Fibroblast of lung (primary cell): ENCODE measurements at regions not wholly inside any gene's neighbourhood (a gene's known extent, or its start where the extent isn't known, plus 50 kb on each side); places are given as distances from the start of the nearest gene placed in this dataset.

Source experiments
- DNase-seq, 2 donors: peaks; one replicate each; pipeline versions ENCODE4 v3.0.0 to v3.0.0-alpha.2; 2010; ENCODE audit warnings: low read depth in 2 of 2
- H2AFZ ChIP-seq: 2 replicates; pipeline ENCODE4 v1.5.1; 2012; ENCODE audit warnings: low read length, control low read depth, inconsistent platforms
- H3K27ac ChIP-seq: 2 replicates; pipeline ENCODE4 v1.5.1; 2011; ENCODE audit warnings: low read length, control low read depth; ENCODE audit not compliant: insufficient read depth
- H3K27me3 ChIP-seq: 2 replicates; pipeline ENCODE4 v1.5.1; 2011; ENCODE audit warnings: mild to moderate bottlenecking, low read length; ENCODE audit not compliant: control insufficient read depth, insufficient read depth
- H3K36me3 ChIP-seq: 2 replicates; pipeline ENCODE4 v1.5.1; 2011; ENCODE audit warnings: low read length; ENCODE audit not compliant: control insufficient read depth, insufficient read depth
- H3K4me1 ChIP-seq: 2 replicates; pipeline ENCODE4 v1.5.1; 2011; ENCODE audit warnings: low read length; ENCODE audit not compliant: control insufficient read depth, insufficient read depth; ENCODE audit errors: extremely low read depth
- H3K4me2 ChIP-seq: 2 replicates; pipeline ENCODE4 v1.5.1; 2011; ENCODE audit warnings: low read length, control low read depth; ENCODE audit not compliant: insufficient read depth; ENCODE audit errors: extremely low read depth
- H3K4me3 ChIP-seq, 4 experiments: fragments of 200-600 bp in 1 of 4; sonication (generic) in 1 of 4; replicated peaks in 1 of 4; 2 replicates each; pipeline ENCODE4 v1.5.1; 2011 to 2016; ENCODE audit warnings: low read length in 4 of 4, low read depth in 3 of 4, mild to moderate bottlenecking in 3 of 4, control low read depth in 2 of 4, inconsistent platforms in 1 of 4, mixed read lengths in 1 of 4; ENCODE audit not compliant: insufficient read depth in 1 of 4; ENCODE audit errors: control extremely low read depth in 1 of 4
- H3K79me2 ChIP-seq: 2 replicates; pipeline ENCODE4 v1.5.1; 2012; ENCODE audit warnings: mild to moderate bottlenecking, low read length, inconsistent platforms; ENCODE audit not compliant: control insufficient read depth, insufficient read depth
- H3K9ac ChIP-seq: 2 replicates; pipeline ENCODE4 v1.5.1; 2011; ENCODE audit warnings: mild to moderate bottlenecking, low read length, control low read depth; ENCODE audit not compliant: insufficient read depth
- H3K9me3 ChIP-seq: 2 replicates; pipeline ENCODE4 v1.5.1; 2012; ENCODE audit warnings: low read depth, low read length; ENCODE audit not compliant: control insufficient read depth, insufficient read depth
- H4K20me1 ChIP-seq: 2 replicates; pipeline ENCODE4 v1.5.1; 2011; ENCODE audit warnings: low read length; ENCODE audit not compliant: control insufficient read depth, insufficient read depth; ENCODE audit errors: extremely low read depth
- CTCF ChIP-seq, 2 donors: IDR thresholded peaks in 1 of 2; conservative IDR thresholded peaks in 1 of 2; 1 replicate in 1 of 2; 2 replicates in 1 of 2; pipeline ENCODE4 v1.5.1; 2011 to 2012; ENCODE audit warnings: low read length in 2 of 2, control low read depth in 1 of 2, inconsistent platforms in 1 of 2, low read depth in 1 of 2, mild to moderate bottlenecking in 1 of 2
- EZH2 ChIP-seq: IDR thresholded peaks from 2 replicates; pipeline ENCODE4 v1.5.1; 2012; ENCODE audit warnings: low read length, control low read depth, mild to moderate bottlenecking; ENCODE audit errors: missing control alignments

GRCh38 chr3:193795062-193795690, 202.2 kb downstream of the OPA1 start:
- no peak overlapping the region for H3K27ac ChIP-seq
- H3K4me1 ChIP-seq = no peaks in the 10 kb centered on the region
- no peaks in the 10 kb centered on the region for H3K36me3 ChIP-seq
- peaks cover 10% of the 10 kb centered on the region for H3K27me3 ChIP-seq
- H3K4me2 ChIP-seq = no peak overlapping the region
- H3K9ac ChIP-seq = no peak overlapping the region
- no peaks in the 10 kb centered on the region for H4K20me1 ChIP-seq
- no peaks in the 10 kb centered on the region for H3K9me3 ChIP-seq
- H3K4me3 ChIP-seq = no peak overlapping the region
- TF ChIP-seq CTCF (conservative IDR thresholded peaks at IDR 0.05 in 1 of 2, IDR thresholded peaks at IDR 0.05 in 1 of 2; ENCODE audit: low read depth in 1 of 2, low read length in 2 of 2) = no peak
- TF ChIP-seq EZH2 = no peak
- DNase-seq = peak in 1 of 2 donors; percentile 65
- no peaks in the 10 kb centered on the region for H3K79me2 ChIP-seq
- H2AFZ ChIP-seq = no peak overlapping the region

GRCh38 chr3:193796089-193796488, 203.1 kb downstream of the OPA1 start:
- no peak for DNase-seq
- TF ChIP-seq CTCF (conservative IDR thresholded peaks at IDR 0.05 in 1 of 2, IDR thresholded peaks at IDR 0.05 in 1 of 2; ENCODE audit: low read depth in 1 of 2, low read length in 2 of 2) (no peak), EZH2 (no peak)
- H3K9ac ChIP-seq = no peak overlapping the region
- H3K27me3 ChIP-seq = peaks cover 10% of the 10 kb centered on the region
- H3K9me3 ChIP-seq = no peaks in the 10 kb centered on the region
- no peaks in the 10 kb centered on the region for H3K79me2 ChIP-seq
- H3K36me3 ChIP-seq = no peaks in the 10 kb centered on the region
- H3K4me1 ChIP-seq = no peaks in the 10 kb centered on the region
- no peak overlapping the region for H2AFZ ChIP-seq
- no peaks in the 10 kb centered on the region for H4K20me1 ChIP-seq
- no peak overlapping the region for H3K4me3 ChIP-seq
- H3K27ac ChIP-seq = no peak overlapping the region
- H3K4me2 ChIP-seq = no peak overlapping the region

GRCh38 chr3:193797566-193797965, 204.6 kb downstream of the OPA1 start:
- no peak overlapping the region for H3K9ac ChIP-seq
- no peak overlapping the region for H3K27ac ChIP-seq

More at GRCh38 chr3:193797566-193797965, 204.6 kb downstream of the OPA1 start:
- H2AFZ ChIP-seq = no peak overlapping the region
- no peaks in the 10 kb centered on the region for H3K4me1 ChIP-seq
- peaks cover 8% of the 10 kb centered on the region for H3K27me3 ChIP-seq
- H3K4me3 ChIP-seq = no peak overlapping the region
- no peaks in the 10 kb centered on the region for H4K20me1 ChIP-seq
- no peaks in the 10 kb centered on the region for H3K36me3 ChIP-seq
- no peaks in the 10 kb centered on the region for H3K9me3 ChIP-seq
- no peak for TF ChIP-seq CTCF (conservative IDR thresholded peaks at IDR 0.05 in 1 of 2, IDR thresholded peaks at IDR 0.05 in 1 of 2; ENCODE audit: low read depth in 1 of 2, low read length in 2 of 2)
- TF ChIP-seq EZH2 = no peak
- no peak overlapping the region for H3K4me2 ChIP-seq
- DNase-seq = no peak
- H3K79me2 ChIP-seq = no peaks in the 10 kb centered on the region
